Liver (tissue), 3 donors: ENCODE measurements at regions not wholly inside any gene's neighbourhood (a gene's known extent, or its start where the extent isn't known, plus 50 kb on each side); places are given as distances from the start of the nearest gene placed in this dataset.

ENCODE experiments used
- EGR1 ChIP-seq, 2 donors: IDR thresholded peaks; 2 replicates each; pipeline ENCODE4 v1.6.1; 2016 to 2018; ENCODE audit warnings: antibody characterized with exemption in 2 of 2, low read depth in 2 of 2
- NR2F2 ChIP-seq: IDR thresholded peaks from 2 replicates; pipeline ENCODE4 v1.6.1; 2016; ENCODE audit warnings: antibody characterized with exemption
- RAD21 ChIP-seq, 2 donors: IDR thresholded peaks; 2 replicates each; pipeline ENCODE4 v1.6.1; 2016; ENCODE audit warnings: antibody characterized with exemption in 2 of 2, mild to moderate bottlenecking in 2 of 2
- SP1 ChIP-seq: IDR thresholded peaks from 2 replicates; pipeline ENCODE4 v1.6.1; 2018; ENCODE audit warnings: antibody characterized with exemption, mild to moderate bottlenecking
- TF ChIP-seq, protein P1 (sequence below): fragments of 150-350 bp; IDR thresholded peaks from 2 replicates; pipeline ENCODE4 v1.5.1; 2017; ENCODE audit warnings: improper control_type of control experiment, low read depth, low read length; ENCODE audit not compliant: missing input control
- TF ChIP-seq, protein P2 (sequence below): IDR thresholded peaks from 2 replicates; pipeline ENCODE4 v1.6.1; 2016; ENCODE audit warnings: antibody characterized with exemption
- TF ChIP-seq, protein P3 (sequence below): IDR thresholded peaks from 2 replicates; pipeline ENCODE4 v1.6.1; 2016; ENCODE audit warnings: antibody characterized with exemption, mild to moderate bottlenecking
- donor health status: healthy.
- donor health status: healthy.

DNA sequence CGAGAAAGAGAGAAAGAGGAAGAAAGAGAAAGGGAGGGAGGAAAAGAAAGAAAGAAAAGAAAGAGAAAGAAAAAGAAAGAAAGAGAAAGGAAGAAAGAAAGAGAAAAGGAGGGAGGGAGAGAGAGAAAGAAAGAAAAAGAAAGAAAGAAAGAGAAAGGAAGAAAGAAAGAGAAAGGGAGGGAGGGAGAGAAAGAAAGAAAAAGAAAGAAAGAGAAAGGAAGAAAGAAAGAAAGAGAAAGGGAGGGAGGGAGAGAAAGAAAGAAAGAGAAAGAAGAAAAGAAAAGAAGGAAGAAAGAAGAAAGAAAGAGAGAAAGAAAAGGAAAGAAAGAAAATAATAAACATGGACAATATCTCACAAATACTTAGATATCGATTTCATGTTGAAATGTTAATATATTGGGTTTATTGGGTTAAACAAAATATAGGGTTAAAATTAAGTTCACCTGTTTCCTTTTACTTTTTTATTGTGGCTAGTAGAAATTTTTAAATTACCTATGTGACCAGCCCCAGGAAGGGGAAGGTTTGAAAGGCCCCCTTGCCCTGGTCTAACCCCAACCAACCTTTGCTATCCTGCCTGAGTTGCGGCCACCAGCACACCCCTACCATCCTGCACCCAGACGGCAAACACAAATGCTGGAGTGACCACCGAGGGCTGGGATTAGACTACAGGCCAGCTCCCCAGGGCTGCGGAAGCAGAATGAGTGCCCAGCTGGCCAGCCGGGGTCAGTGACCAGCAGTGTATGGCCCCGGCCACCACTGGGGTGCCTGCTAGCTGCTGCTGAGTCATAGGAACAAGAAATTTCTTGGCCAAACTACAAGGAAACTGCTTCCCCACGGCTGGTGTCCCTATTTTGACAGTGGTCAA is 81.0 kb upstream of the FGF3 start:
- TF ChIP-seq, protein P1, sequence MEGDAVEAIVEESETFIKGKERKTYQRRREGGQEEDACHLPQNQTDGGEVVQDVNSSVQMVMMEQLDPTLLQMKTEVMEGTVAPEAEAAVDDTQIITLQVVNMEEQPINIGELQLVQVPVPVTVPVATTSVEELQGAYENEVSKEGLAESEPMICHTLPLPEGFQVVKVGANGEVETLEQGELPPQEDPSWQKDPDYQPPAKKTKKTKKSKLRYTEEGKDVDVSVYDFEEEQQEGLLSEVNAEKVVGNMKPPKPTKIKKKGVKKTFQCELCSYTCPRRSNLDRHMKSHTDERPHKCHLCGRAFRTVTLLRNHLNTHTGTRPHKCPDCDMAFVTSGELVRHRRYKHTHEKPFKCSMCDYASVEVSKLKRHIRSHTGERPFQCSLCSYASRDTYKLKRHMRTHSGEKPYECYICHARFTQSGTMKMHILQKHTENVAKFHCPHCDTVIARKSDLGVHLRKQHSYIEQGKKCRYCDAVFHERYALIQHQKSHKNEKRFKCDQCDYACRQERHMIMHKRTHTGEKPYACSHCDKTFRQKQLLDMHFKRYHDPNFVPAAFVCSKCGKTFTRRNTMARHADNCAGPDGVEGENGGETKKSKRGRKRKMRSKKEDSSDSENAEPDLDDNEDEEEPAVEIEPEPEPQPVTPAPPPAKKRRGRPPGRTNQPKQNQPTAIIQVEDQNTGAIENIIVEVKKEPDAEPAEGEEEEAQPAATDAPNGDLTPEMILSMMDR, result no peak
- TF ChIP-seq RAD21 (IDR thresholded peaks at IDR 0.05) (peak; percentile 43 to 46), NR2F2 (peak; percentile 93), SP1 (peak; percentile 94), EGR1 (IDR thresholded peaks at IDR 0.05; ENCODE audit: low read depth in 2 of 2) (peak in 1 of 2 donors; percentile 90)
- TF ChIP-seq, protein P2, sequence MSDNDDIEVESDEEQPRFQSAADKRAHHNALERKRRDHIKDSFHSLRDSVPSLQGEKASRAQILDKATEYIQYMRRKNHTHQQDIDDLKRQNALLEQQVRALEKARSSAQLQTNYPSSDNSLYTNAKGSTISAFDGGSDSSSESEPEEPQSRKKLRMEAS, result no peak
- TF ChIP-seq, protein P3, sequence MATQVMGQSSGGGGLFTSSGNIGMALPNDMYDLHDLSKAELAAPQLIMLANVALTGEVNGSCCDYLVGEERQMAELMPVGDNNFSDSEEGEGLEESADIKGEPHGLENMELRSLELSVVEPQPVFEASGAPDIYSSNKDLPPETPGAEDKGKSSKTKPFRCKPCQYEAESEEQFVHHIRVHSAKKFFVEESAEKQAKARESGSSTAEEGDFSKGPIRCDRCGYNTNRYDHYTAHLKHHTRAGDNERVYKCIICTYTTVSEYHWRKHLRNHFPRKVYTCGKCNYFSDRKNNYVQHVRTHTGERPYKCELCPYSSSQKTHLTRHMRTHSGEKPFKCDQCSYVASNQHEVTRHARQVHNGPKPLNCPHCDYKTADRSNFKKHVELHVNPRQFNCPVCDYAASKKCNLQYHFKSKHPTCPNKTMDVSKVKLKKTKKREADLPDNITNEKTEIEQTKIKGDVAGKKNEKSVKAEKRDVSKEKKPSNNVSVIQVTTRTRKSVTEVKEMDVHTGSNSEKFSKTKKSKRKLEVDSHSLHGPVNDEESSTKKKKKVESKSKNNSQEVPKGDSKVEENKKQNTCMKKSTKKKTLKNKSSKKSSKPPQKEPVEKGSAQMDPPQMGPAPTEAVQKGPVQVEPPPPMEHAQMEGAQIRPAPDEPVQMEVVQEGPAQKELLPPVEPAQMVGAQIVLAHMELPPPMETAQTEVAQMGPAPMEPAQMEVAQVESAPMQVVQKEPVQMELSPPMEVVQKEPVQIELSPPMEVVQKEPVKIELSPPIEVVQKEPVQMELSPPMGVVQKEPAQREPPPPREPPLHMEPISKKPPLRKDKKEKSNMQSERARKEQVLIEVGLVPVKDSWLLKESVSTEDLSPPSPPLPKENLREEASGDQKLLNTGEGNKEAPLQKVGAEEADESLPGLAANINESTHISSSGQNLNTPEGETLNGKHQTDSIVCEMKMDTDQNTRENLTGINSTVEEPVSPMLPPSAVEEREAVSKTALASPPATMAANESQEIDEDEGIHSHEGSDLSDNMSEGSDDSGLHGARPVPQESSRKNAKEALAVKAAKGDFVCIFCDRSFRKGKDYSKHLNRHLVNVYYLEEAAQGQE, result peak; percentile 57
